IPS DF 4.7 (cell line): ENCODE measurements at regions not wholly inside any gene's neighbourhood (a gene's known extent, or its start where the extent isn't known, plus 50 kb on each side); places are given as distances from the start of the nearest gene placed in this dataset.
"Not testable (repeated sequence)": the region's sequence is repeated elsewhere in the genome, so short reads cannot be mapped to it uniquely, and the experiment has no call there.

Experiments used
- DNase-seq: peaks from one replicate; pipeline ENCODE4 v3.0.0-alpha.2; 2013; ENCODE audit warnings: low spot score; ENCODE audit errors: extremely low read depth

- DNase-seq: no peak
These were observed 76.8 kb downstream of the ZFP36L2 start for GRCh38 chr2:43149482-43150107.

- DNase-seq: no peak
These were observed 80.3 kb downstream of the ZFP36L2 start for GRCh38 chr2:43146083-43146482.

DNA sequence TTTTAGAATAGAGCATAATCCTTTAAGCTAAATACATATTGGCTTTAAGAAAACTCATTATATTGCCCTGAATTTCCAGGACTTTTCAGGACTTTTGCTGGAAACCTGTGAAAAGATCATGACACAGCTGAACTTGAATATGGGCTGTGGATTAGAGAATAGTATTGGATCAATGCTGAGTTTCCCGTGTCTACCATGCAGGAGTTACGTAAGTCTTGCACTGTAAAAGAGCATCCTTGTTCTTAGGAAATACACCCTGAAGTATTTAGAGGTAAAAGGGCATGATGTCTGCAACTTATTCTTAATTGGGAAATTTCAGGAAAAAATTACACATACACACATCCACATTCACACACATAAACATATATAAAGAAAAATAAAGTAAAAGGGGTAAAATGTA, 82.1 kb downstream of the ZFP36L2 start:
- DNase-seq: no peak

DNA sequence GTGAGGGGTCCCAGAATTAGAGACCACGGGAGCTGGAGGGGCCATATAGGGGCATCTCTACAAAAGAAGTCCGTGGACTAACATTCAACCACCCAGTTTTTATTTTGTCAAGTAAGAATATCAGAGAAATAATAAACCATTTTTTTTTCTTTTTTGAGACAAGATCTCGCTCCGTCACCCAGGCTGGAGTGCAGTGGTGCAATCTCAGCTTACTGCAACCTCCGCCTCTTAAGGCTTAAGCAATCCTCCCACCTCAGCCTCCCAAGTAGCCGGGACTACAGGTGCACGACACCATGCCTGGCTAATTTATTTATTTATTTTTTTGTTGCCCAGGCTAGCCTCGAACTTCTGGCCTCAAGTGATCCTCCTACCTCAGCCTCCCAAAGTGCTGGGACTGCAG, 82.7 kb downstream of the ZFP36L2 start:
- no peak for DNase-seq

DNA sequence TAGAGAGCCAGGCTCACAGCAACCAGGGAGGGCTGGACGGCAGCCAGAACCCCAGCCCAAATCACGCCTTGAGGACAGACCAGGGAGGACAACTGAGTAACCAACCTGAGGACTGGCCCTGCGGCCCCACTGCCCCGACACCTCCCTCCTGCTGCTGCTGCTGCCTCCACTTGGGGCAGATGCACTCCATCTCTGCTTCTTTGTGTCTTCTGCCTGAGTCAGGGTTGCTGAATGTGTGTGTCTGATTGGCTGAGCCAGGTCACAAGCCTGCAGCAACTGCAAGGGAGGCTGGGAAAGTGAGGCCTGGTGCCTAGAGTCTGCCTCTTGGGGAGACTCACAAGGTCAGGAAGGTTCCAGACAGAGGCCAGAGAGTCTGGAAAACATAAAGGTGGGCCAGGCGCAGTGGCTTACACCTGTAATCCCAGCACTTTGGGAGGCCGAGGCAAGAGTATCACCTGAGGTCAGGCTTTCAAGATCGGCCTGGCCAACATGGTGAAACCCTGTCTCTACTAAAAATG, 83.4 kb downstream of the ZFP36L2 start:
- no peak for DNase-seq

- DNase-seq: not testable (repeated sequence)
These were observed 84.7 kb downstream of the ZFP36L2 start for GRCh38 chr2:43141636-43142151.

DNA sequence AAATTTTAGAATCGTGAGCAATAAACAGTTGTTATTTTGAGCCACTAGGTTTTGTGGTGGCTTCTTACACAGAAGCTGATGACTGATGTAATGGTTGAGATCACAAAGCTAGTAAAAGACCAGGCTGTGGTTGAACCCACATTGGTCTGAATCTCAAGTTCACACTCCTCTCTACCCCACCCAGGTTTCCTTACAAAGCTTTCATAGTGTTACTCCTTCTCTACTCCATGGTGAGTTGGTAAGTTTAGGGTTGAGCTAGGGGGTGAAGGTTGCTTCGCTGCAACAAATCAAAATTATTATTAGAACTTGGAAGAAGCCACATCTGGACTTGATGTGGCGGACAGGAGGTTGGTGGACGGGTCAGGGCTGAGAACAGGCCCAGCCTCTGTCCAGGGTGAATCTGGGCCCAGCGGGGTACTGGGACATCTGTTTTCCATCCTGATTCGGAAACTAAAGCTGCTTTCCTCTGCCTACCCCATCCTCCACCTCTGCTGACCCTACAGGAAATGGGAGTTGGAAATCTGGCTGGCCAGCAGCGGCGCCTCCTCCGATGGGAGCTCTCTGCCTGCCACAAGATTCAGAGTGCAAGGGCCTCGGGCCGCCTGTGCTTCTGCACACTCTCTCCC, 86.3 kb downstream of the ZFP36L2 start:
- DNase-seq: no peak

DNA sequence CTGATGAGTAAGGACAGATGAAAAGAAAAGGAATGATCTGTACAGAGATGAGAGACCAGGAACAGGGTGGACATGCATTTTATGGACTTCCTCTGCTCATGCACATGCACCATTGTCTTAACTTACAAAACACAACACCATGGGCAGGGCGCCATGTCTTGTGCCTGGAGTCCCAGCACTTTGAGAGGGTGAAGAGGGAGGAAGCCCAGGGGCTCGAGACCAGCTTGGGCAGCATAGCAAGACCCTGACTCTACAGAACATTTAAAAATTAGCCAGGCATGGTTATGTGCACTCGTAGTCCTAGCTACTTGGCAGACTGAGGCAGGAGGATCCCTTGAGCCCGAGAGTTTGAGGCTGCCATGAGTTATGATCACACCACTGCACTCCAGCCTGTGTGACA, 86.9 kb downstream of the ZFP36L2 start:
- DNase-seq: no peak

DNA sequence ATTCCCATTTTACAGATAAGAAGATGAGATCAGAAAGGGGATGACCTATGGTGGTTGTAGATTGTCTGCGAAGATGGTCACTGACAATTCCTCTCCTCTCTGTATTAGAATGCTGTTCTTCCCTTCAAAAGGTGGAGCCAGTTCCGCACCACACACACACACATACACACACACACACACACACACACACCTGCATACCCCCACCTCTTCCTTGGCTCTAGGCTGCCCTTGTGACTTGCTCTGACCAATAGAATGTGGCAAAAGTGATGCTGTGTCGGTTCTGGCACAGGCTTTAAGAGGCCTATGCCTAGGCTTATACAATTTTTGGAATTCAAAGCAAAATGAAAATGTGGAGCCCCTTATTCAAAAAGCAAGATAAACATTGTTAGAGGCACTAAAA, 88.0 kb downstream of the ZFP36L2 start:
- no peak for DNase-seq

DNA sequence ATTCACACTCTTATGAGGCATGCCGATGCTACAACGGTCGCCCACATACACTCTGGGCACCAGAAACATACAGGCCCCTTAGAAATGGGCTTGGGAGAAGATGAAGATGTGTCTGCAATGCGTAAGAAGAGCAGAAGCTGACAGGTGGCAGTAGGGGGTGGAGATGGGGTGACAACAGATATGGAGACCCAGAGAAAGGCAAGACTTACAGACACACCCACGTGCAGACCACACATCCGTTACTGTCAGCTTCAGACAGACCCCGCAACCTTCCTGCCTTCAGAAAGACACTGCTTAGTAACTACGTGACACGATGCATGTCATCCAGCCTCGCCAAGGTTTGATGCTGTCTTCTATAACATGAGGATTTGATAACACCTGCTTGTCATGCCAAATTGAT, 89.5 kb downstream of the ZFP36L2 start:
- no peak for DNase-seq

GRCh38 chr2:43136011-43136799, 90.2 kb downstream of the ZFP36L2 start:
- no peak for DNase-seq

DNA sequence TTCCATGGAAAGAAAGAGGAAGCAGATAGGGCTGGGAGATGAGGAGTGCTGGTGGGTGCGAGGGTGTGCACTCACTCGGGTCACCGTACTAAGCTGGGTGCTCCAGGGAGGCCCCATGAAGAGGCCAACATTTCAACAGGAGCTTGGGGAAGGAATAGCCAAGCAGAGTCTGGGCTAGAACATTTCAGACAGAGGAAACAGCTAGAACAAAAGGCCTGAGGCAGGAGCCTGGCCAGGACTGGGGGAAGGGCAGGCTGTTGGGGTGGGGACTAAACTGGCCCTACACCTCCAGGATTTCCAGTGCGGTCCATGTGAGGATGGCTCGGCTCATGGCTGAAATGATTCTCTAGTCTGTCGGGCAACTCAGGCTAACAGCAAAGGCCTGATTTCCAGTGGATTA, 90.8 kb downstream of the ZFP36L2 start:
- DNase-seq: no peak

DNA sequence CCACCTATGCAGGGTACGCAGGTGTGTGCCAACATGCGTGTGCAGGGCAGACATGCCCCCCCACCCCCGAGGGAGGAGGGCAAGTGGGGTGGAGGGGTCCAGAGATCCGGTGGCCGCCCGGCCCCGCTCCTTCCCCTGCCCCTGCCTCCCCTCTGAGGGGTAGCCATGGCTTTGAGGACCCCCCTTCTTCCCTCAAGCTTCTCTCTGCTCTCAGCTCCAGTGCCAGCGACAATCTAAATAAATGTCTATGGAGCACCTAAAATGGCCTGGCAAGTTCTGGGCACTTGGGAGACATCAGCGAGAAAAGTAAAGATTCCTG, 91.9 kb downstream of the ZFP36L2 start:
- no peak for DNase-seq

- no peak for DNase-seq
These were observed 92.5 kb downstream of the ZFP36L2 start for GRCh38 chr2:43133708-43134570.

GRCh38 chr2:43133336-43133707, 93.1 kb downstream of the ZFP36L2 start:
- no peak for DNase-seq

GRCh38 chr2:43132683-43133301, 93.6 kb downstream of the ZFP36L2 start:
- no peak for DNase-seq

- no peak for DNase-seq
These were observed 94.3 kb downstream of the ZFP36L2 start for GRCh38 chr2:43131890-43132682.

GRCh38 chr2:43131051-43131889, 95.1 kb downstream of the ZFP36L2 start:
- DNase-seq: no peak

DNA sequence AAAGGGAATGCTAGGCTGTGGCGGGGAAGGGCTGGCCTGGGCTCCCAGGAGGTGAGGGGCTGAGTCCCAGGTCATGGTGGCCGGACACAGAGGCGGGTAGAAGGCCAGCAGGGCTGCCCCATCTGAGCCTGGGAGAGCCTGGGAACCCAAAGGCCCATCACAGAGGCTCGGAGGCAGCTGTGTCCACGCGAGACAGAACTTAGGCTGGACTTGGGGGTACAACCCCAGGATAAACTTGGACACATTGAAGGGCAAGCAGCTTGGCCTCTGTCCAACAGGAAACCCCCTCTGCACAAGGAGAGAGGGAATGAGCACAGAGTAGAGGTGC, 95.9 kb downstream of the ZFP36L2 start:
- no peak for DNase-seq
